H9 (cell line): ENCODE measurements at regions not wholly inside any gene's neighbourhood (a gene's known extent, or its start where the extent isn't known, plus 50 kb on each side); places are given as distances from the start of the nearest gene placed in this dataset.

ENCODE experiments used
- DNase-seq: peaks from one replicate; pipeline ENCODE4 v3.0.0-alpha.2; 2017
- H2AFZ ChIP-seq: one replicate; pipeline ENCODE4 v1.6.1; 2013; ENCODE audit warnings: mild to moderate bottlenecking, low read length, control low read depth, moderate library complexity
- H2AK5ac ChIP-seq: 2 replicates; pipeline ENCODE4 v1.6.1; 2013; ENCODE audit warnings: low read length, control low read depth, mixed read lengths; ENCODE audit not compliant: insufficient read length
- H2BK120ac ChIP-seq: one replicate; pipeline ENCODE4 v1.6.1; 2013; ENCODE audit warnings: low read depth, mild to moderate bottlenecking, low read length, control low read depth, inconsistent platforms; ENCODE audit not compliant: poor library complexity, severe bottlenecking
- H2BK12ac ChIP-seq: 2 replicates; pipeline ENCODE4 v1.6.1; 2013; ENCODE audit warnings: low read length, control low read depth, mixed read lengths, low read depth; ENCODE audit not compliant: insufficient read length
- H2BK15ac ChIP-seq: 2 replicates; pipeline ENCODE4 v1.6.1; 2013; ENCODE audit warnings: low read depth, low read length, control low read depth
- H2BK20ac ChIP-seq: one replicate; pipeline ENCODE4 v1.6.1; 2013; ENCODE audit warnings: low read depth, mild to moderate bottlenecking, low read length, control low read depth, inconsistent platforms; ENCODE audit not compliant: poor library complexity, severe bottlenecking
- H2BK5ac ChIP-seq: 2 replicates; pipeline ENCODE4 v1.6.1; 2013; ENCODE audit warnings: low read length, control low read depth, mixed read lengths; ENCODE audit not compliant: insufficient read length
- H3K14ac ChIP-seq: 2 replicates; pipeline ENCODE4 v1.6.1; 2013; ENCODE audit warnings: low read length, control low read depth; ENCODE audit not compliant: insufficient read depth
- H3K18ac ChIP-seq: 2 replicates; pipeline ENCODE4 v1.6.1; 2013; ENCODE audit warnings: low read depth, mild to moderate bottlenecking, mixed read lengths, low read length, control low read depth; ENCODE audit not compliant: insufficient read length
- H3K23ac ChIP-seq: 2 replicates; pipeline ENCODE4 v1.6.1; 2013; ENCODE audit warnings: low read length, control low read depth, mixed read lengths, low read depth; ENCODE audit not compliant: insufficient read length
- H3K23me2 ChIP-seq: 2 replicates; pipeline ENCODE4 v1.6.1; 2013; ENCODE audit warnings: low read depth, mild to moderate bottlenecking, mixed read lengths, low read length, control low read depth; ENCODE audit not compliant: insufficient read length, poor library complexity, severe bottlenecking
- H3K27ac ChIP-seq: 2 replicates; pipeline ENCODE4 v1.5.1; 2013; ENCODE audit warnings: low read length, control low read depth, mixed read lengths, low read depth; ENCODE audit not compliant: insufficient read length
- H3K27me3 ChIP-seq: 2 replicates; pipeline ENCODE4 v1.6.1; 2013; ENCODE audit warnings: low read length, control low read depth, inconsistent platforms; ENCODE audit not compliant: insufficient read depth
- H3K4ac ChIP-seq: 2 replicates; pipeline ENCODE4 v1.6.1; 2013; ENCODE audit warnings: low read depth, mild to moderate bottlenecking, control low read depth, inconsistent platforms, low read length, moderate library complexity
- H3K4me1 ChIP-seq: 2 replicates; pipeline ENCODE4 v1.6.1; 2013; ENCODE audit warnings: low read length, control low read depth, inconsistent platforms; ENCODE audit not compliant: insufficient read depth
- H3K4me2 ChIP-seq: 2 replicates; pipeline ENCODE4 v1.6.1; 2013; ENCODE audit warnings: low read length, control low read depth, mixed read lengths; ENCODE audit not compliant: insufficient read length, insufficient read depth
- H3K56ac ChIP-seq: 2 replicates; pipeline ENCODE4 v1.6.1; 2013; ENCODE audit warnings: low read depth, mild to moderate bottlenecking, mixed read lengths, low read length, control low read depth; ENCODE audit not compliant: insufficient read length
- H3K79me1 ChIP-seq: 2 replicates; pipeline ENCODE4 v1.6.1; 2013; ENCODE audit warnings: low read depth, mild to moderate bottlenecking, moderate library complexity, low read length, control low read depth, inconsistent platforms; ENCODE audit not compliant: insufficient read depth, poor library complexity, severe bottlenecking
- H3K79me2 ChIP-seq: 2 replicates; pipeline ENCODE4 v1.6.1; 2013; ENCODE audit warnings: low read length, control low read depth, inconsistent platforms; ENCODE audit not compliant: insufficient read depth
- H3K9ac ChIP-seq: 2 replicates; pipeline ENCODE4 v1.6.1; 2013; ENCODE audit warnings: low read length, control low read depth, mixed read lengths; ENCODE audit not compliant: insufficient read length; ENCODE audit errors: extremely low read depth
- H3K9me3 ChIP-seq: one replicate; pipeline ENCODE4 v1.6.1; 2013; ENCODE audit warnings: low read depth, low read length, inconsistent platforms; ENCODE audit not compliant: control insufficient read depth
- H3T11ph ChIP-seq: one replicate; pipeline ENCODE4 v1.6.1; 2013; ENCODE audit warnings: mild to moderate bottlenecking, low read length, control low read depth, inconsistent platforms
- H4K20me1 ChIP-seq: one replicate; pipeline ENCODE4 v1.6.1; 2013; ENCODE audit not compliant: control insufficient read depth, insufficient read length, insufficient read depth
- H4K5ac ChIP-seq: 2 replicates; pipeline ENCODE4 v1.6.1; 2013; ENCODE audit warnings: low read depth, mild to moderate bottlenecking, mixed read lengths, low read length, control low read depth; ENCODE audit not compliant: insufficient read length
- H4K8ac ChIP-seq: replicated peaks from 2 replicates; pipeline ENCODE4 v1.6.1; 2013; ENCODE audit warnings: low read length, control low read depth, mixed read lengths, low read depth; ENCODE audit not compliant: insufficient read length
- H4K91ac ChIP-seq: 2 replicates; pipeline ENCODE4 v1.6.1; 2013; ENCODE audit warnings: low read depth, mild to moderate bottlenecking, moderate library complexity, mixed read lengths, low read length, control low read depth; ENCODE audit not compliant: insufficient read length
- H3K27ac Mint-ChIP-seq, 3 experiments: 2 replicates in 2 of 3; 3 replicates in 1 of 3; pipeline ENCODE4 v1.8.0; 2020 to 2021; ENCODE audit warnings: mixed read lengths in 3 of 3, mild to moderate bottlenecking in 1 of 3, moderate library complexity in 1 of 3
- H3K27me3 Mint-ChIP-seq: 2 replicates; pipeline ENCODE4 v1.8.0; 2021; ENCODE audit warnings: low read depth, mild to moderate bottlenecking, moderate library complexity, mixed read lengths
- H3K36me3 Mint-ChIP-seq, 3 experiments: 2 replicates in 2 of 3; 3 replicates in 1 of 3; pipeline ENCODE4 v1.8.0; 2020 to 2021; ENCODE audit warnings: low read depth in 3 of 3, mixed read lengths in 3 of 3; ENCODE audit not compliant: insufficient read depth in 1 of 3
- H3K4me1 Mint-ChIP-seq, 2 experiments: 2 replicates each; pipeline ENCODE4 v1.8.0; 2020; ENCODE audit warnings: mixed read lengths in 2 of 2
- H3K4me3 Mint-ChIP-seq, 2 experiments: 2 replicates in 1 of 2; 3 replicates in 1 of 2; pipeline ENCODE4 v1.8.0; 2020 to 2021; ENCODE audit warnings: mild to moderate bottlenecking in 2 of 2, mixed read lengths in 2 of 2, moderate library complexity in 1 of 2
- H3K9me3 Mint-ChIP-seq, 2 experiments: 2 replicates in 1 of 2; 3 replicates in 1 of 2; pipeline ENCODE4 v1.8.0; 2020; ENCODE audit warnings: mild to moderate bottlenecking in 2 of 2, mixed read lengths in 2 of 2, moderate library complexity in 1 of 2
- WGBS: extraction: QIAGEN DNeasy Blood & Tissue Kit; methylation state at CpG from one replicate; pipeline ENCODE4 v1.1.7; 2013; ENCODE audit warnings: missing lambda C conversion rate, low lambda C conversion rate, mixed read lengths; ENCODE audit not compliant: insufficient read length; ENCODE audit errors: extremely low coverage; 5-methylcytosine and 5-hydroxymethylcytosine counted together
- TF ChIP-seq, protein P1 (sequence below): fragments of 200-600 bp; sonication (generic); conservative IDR thresholded peaks from 3 replicates; pipeline ENCODE4 v1.8.0; 2021; ENCODE audit warnings: antibody characterized with exemption, mild to moderate bottlenecking

- Mint-ChIP-seq H3K4me3 (no peak overlapping the region), H3K27ac (no peak overlapping the region), H3K9me3 (no peaks in the 10 kb centered on the region), H3K4me1 (no peaks in the 10 kb centered on the region), H3K36me3 (no peaks in the 10 kb centered on the region), H3K27me3 (no peaks in the 10 kb centered on the region)
- Histone ChIP-seq H2AK5ac (no peak overlapping the region), H3T11ph (no peak overlapping the region), H3K27ac (no peak overlapping the region), H3K4me2 (no peak overlapping the region), H3K4ac (no peak overlapping the region), H4K20me1 (no peaks in the 10 kb centered on the region), H2BK120ac (no peak overlapping the region), H4K5ac (no peak overlapping the region), H3K27me3 (no peaks in the 10 kb centered on the region), H3K14ac (no peak overlapping the region), H2AFZ (no peak overlapping the region), H3K23me2 (no peaks in the 10 kb centered on the region), H2BK15ac (no peak overlapping the region), H3K9ac (no peak overlapping the region), H2BK5ac (no peak overlapping the region), H3K18ac (no peak overlapping the region), H3K23ac (no peak overlapping the region), H4K8ac (no peak overlapping the region), H3K79me1 (no peaks in the 10 kb centered on the region), H3K9me3 (no peaks in the 10 kb centered on the region), H2BK12ac (no peak overlapping the region), H4K91ac (no peak overlapping the region), H3K56ac (no peak overlapping the region), H3K4me1 (no peaks in the 10 kb centered on the region), H2BK20ac (no peak overlapping the region), H3K79me2 (no peaks in the 10 kb centered on the region)
- no peak for DNase-seq
- WGBS: no CpG with 5 or more reads among the region's 1 CpG
- TF ChIP-seq, protein P1, sequence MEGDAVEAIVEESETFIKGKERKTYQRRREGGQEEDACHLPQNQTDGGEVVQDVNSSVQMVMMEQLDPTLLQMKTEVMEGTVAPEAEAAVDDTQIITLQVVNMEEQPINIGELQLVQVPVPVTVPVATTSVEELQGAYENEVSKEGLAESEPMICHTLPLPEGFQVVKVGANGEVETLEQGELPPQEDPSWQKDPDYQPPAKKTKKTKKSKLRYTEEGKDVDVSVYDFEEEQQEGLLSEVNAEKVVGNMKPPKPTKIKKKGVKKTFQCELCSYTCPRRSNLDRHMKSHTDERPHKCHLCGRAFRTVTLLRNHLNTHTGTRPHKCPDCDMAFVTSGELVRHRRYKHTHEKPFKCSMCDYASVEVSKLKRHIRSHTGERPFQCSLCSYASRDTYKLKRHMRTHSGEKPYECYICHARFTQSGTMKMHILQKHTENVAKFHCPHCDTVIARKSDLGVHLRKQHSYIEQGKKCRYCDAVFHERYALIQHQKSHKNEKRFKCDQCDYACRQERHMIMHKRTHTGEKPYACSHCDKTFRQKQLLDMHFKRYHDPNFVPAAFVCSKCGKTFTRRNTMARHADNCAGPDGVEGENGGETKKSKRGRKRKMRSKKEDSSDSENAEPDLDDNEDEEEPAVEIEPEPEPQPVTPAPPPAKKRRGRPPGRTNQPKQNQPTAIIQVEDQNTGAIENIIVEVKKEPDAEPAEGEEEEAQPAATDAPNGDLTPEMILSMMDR: no peak
Observed at GRCh38 chr9:102506406-102506805, 488.7 kb upstream of the CYLC2 start.
